ENCODE measurements at regions not wholly inside any gene's neighbourhood (a gene's known extent, or its start where the extent isn't known, plus 50 kb on each side); places are given as distances from the start of the nearest gene placed in this dataset.

GRCh38 chr4:32216502-32216901 lies 1496.3 kb downstream of the PCDH7 start:
- CTCF ChIA-PET (ENCODE audit: partially characterized antibody) = no interaction called here
- FAIRE-seq = no peak
- no peak overlapping the region for H3K56ac ChIP-seq (replicated peaks; ENCODE audit: insufficient read length, low read depth, low read length)
- no peak for TF ChIP-seq KDM4A (IDR thresholded peaks at IDR 0.05; ENCODE audit: low read depth, low read length, severe bottlenecking)
- TF ChIP-seq RXRA (IDR thresholded peaks at IDR 0.05; ENCODE audit: insufficient read depth, low read depth, low read length) = no peak
- TF ChIP-seq SP4 (IDR thresholded peaks at IDR 0.05; ENCODE audit: low read length) = no peak
- TF ChIP-seq CBX8 (IDR thresholded peaks at IDR 0.05; ENCODE audit: borderline replicate concordance, low read depth, low read length) = no peak
- no peak for TF ChIP-seq FOSL1 (IDR thresholded peaks at IDR 0.05; ENCODE audit: insufficient read depth, low read depth, low read length)
- no peak for TF ChIP-seq EGR1 (IDR thresholded peaks at IDR 0.05; ENCODE audit: borderline replicate concordance, low read depth, low read length)
- TF ChIP-seq RNF2 (IDR thresholded peaks at IDR 0.05; ENCODE audit: borderline replicate concordance, low read depth, low read length, missing control alignments, poor library complexity, severe bottlenecking) = no peak
- no peak for TF ChIP-seq EZH2 (IDR thresholded peaks at IDR 0.05; ENCODE audit: low read depth, low read length, severe bottlenecking)
- no peak for TF ChIP-seq TCF12 (IDR thresholded peaks at IDR 0.05; ENCODE audit: low read depth, low read length)
- no peak for TF ChIP-seq CHD2 (IDR thresholded peaks at IDR 0.05; ENCODE audit: low read length)
- TF ChIP-seq SIN3A (conservative IDR thresholded peaks at IDR 0.05 in 1 of 2, IDR thresholded peaks at IDR 0.05 in 1 of 2; ENCODE audit: low read depth in 1 of 2, low read length in 2 of 2) = no peak
- no peak for TF ChIP-seq E2F6 (IDR thresholded peaks at IDR 0.05)
- no peak for TF ChIP-seq CREB1 (IDR thresholded peaks at IDR 0.05)
- no peak for TF ChIP-seq SP1 (IDR thresholded peaks at IDR 0.05; ENCODE audit: low read depth, low read length)
- no peak for TF ChIP-seq SUZ12 (IDR thresholded peaks at IDR 0.05; ENCODE audit: low read length)

More at GRCh38 chr4:32216502-32216901, 1496.3 kb downstream of the PCDH7 start:
- Histone ChIP-seq H2BK20ac (ENCODE audit: low read length) (no peak overlapping the region), H2AFZ (ENCODE audit: low read length) (no peak overlapping the region), H3K27ac (ENCODE audit: low read depth, low read length) (no peak overlapping the region), H3K23ac (ENCODE audit: insufficient read length) (no peak overlapping the region), H3K9ac (replicated peaks in 1 of 4; ENCODE audit: extremely low read depth in 1 of 4, low read depth in 3 of 4, low read length in 3 of 4) (no peak overlapping the region), H3K23me2 (ENCODE audit: low read depth, low read length) (no peaks in the 10 kb centered on the region), H3K27me3 (replicated peaks in 1 of 4; ENCODE audit: control insufficient read depth in 3 of 4, extremely low read depth in 1 of 4, insufficient read depth in 3 of 4, low read length in 3 of 4) (no peaks in the 10 kb centered on the region), H3K14ac (ENCODE audit: insufficient read length) (no peak overlapping the region), H3K79me2 (ENCODE audit: control insufficient read depth in 1 of 2, insufficient read depth in 2 of 2, low read length in 2 of 2) (no peaks in the 10 kb centered on the region), H4K8ac (ENCODE audit: extremely low read depth, insufficient read depth, low read length) (no peak overlapping the region), H2BK12ac (ENCODE audit: low read depth, low read length) (no peak overlapping the region), H3K79me1 (ENCODE audit: low read depth, low read length) (no peaks in the 10 kb centered on the region), H2BK120ac (replicated peaks; ENCODE audit: low read depth, low read length) (no peak overlapping the region), H2BK15ac (ENCODE audit: low read length) (no peak overlapping the region), H2BK5ac (ENCODE audit: low read depth, low read length) (no peak overlapping the region), H3K18ac (ENCODE audit: extremely low read depth, low read length) (no peak overlapping the region; the same call in 1 of the 2 replicates), H3K9me3 (ENCODE audit: insufficient read depth in 2 of 2, low read depth in 1 of 2, low read length in 1 of 2) (no peaks in the 10 kb centered on the region), H4K5ac (ENCODE audit: insufficient read length, low read depth, low read length) (no peak overlapping the region), H3K4ac (replicated peaks; ENCODE audit: insufficient read length, low read depth, low read length) (no peak overlapping the region), H4K20me1 (replicated peaks in 1 of 2; ENCODE audit: control insufficient read depth in 1 of 2, insufficient read depth in 2 of 2, low read length in 2 of 2) (no peaks in the 10 kb centered on the region), H3K4me2 (ENCODE audit: insufficient read depth in 1 of 2, low read depth in 2 of 2, low read length in 2 of 2) (no peak overlapping the region), H4K91ac (replicated peaks; ENCODE audit: insufficient read length, low read length) (no peak overlapping the region), H3K36me3 (ENCODE audit: control insufficient read depth in 2 of 4, insufficient read depth in 4 of 4, low read length in 3 of 4) (no peaks in the 10 kb centered on the region), H3K4me1 (replicated peaks in 1 of 4; ENCODE audit: control insufficient read depth in 3 of 4, insufficient read depth in 4 of 4, low read length in 3 of 4) (no peaks in the 10 kb centered on the region), H3K4me3 (ENCODE audit: extremely low read depth in 1 of 4, insufficient read depth in 2 of 4, low read depth in 3 of 4, low read length in 4 of 4) (no peak overlapping the region), H2AK5ac (ENCODE audit: low read depth, low read length) (no peak overlapping the region)
- POLR2A ChIA-PET (ENCODE audit: partially characterized antibody) = no interaction called here
- WGBS, 2 experiments (ENCODE audit: extremely low coverage in 1 of 2, insufficient coverage in 1 of 2, insufficient read length in 1 of 2, insufficient replicate concordance in 2 of 2, low coverage in 1 of 2, low lambda C conversion rate in 2 of 2, missing lambda C conversion rate in 1 of 2) = 94% methylated on average over 9 of the region's 9 CpGs; no CpG with 5 or more reads in 1 of the 2 experiments
- no peak for DNase-seq (ENCODE audit: low read depth in 1 of 2, low spot score in 2 of 2)
